ENCODE measurements at regions not wholly inside any gene's neighbourhood (a gene's known extent, or its start where the extent isn't known, plus 50 kb on each side); places are given as distances from the start of the nearest gene placed in this dataset.
"Not testable (repeated sequence)": the region's sequence is repeated elsewhere in the genome, so short reads cannot be mapped to it uniquely, and the experiment has no call there.

- no peak for DNase-seq (ENCODE audit: low read depth)
Observed at GRCh38 chr3:176190755-176191154, 1006.5 kb downstream of the TBL1XR1 start.

DNA sequence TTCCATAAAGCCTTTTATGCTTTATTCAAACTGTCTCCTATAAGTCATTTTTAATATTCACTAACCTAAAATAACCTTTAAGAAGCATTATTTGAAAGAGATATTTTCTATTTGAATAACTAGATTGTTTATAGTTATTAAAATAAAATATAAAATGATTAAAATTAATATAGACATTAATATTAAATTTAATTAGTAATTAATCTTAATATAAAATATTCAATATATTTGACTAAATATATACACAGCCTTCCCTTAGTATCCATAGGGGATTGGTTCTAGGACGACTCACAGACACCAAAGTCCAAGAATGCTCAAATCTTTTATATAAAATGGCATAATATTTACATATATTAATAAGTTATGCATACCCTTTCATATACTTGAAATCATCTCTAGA is 1014.1 kb downstream of the TBL1XR1 start:
- DNase-seq (ENCODE audit: low read depth): no peak

- no peak for DNase-seq (ENCODE audit: low read depth)
Observed at GRCh38 chr3:176174060-176174459, 1023.2 kb downstream of the TBL1XR1 start.

GRCh38 chr3:176172492-176172891 is 1024.8 kb downstream of the TBL1XR1 start:
- DNase-seq (ENCODE audit: low read depth): no peak

GRCh38 chr3:176167272-176167671 is 1030.0 kb downstream of the TBL1XR1 start:
- DNase-seq (ENCODE audit: low read depth): no peak

GRCh38 chr3:176160997-176161396 is 1036.3 kb downstream of the TBL1XR1 start:
- DNase-seq (ENCODE audit: low read depth): no peak

DNA sequence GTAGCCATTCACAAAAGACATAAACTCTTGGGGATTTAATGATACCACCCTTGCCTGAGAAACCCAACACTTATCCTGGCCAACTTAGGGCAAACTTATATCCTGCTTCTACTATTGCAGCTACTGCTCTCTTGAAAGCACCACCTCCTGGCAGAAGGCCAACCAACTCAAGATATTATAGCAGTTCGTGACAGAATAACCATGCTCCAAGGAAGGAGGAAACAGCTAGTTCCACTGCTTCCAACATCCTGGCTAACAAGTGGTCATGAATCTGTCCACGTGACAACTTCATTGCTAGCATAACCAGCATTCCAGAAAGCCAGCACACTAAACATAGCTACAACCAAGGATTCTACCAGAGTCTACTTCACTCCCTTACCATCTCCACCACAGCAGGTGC is 1037.5 kb downstream of the TBL1XR1 start:
- no peak for DNase-seq (ENCODE audit: low read depth)

DNA sequence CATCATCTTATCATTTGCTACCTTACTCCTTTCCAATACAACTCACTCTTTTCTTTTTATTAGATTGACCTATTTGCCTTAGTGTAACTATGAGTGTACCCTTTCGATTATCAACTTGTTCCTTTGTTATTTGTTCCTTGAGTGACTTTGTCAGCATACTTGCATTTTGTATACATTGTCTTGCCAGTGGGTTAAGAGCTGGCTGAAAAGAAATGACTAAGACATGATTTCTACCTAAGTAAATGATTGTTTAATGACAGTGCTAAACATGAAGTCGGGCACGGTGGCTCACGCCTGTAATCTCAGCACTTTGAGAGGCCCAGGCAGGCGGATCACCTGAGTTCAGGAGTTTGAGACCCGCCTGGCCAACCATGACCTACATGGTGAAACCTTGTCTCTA is 1042.3 kb downstream of the TBL1XR1 start:
- DNase-seq (ENCODE audit: low read depth): no peak

DNA sequence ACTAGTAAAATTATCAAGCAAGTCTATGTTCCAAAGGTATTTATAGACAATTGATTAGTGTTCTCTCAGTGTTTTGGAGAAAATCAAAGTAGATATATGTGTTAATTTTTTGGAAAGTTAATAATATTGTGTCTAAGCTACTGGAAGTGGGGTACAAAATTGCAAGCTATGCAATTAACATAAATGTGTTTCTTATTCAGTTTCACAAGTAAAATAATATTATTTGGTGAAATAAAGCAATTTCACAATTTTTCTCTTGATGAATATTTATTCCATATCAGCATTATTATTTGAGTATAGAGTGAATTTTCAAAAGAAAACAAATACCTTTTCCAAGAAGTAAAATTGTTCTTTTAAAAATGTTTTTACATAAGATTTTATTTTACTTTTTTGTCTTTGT is 1047.7 kb downstream of the TBL1XR1 start:
- DNase-seq (ENCODE audit: low read depth): no peak

GRCh38 chr3:176147251-176147650 is 1050.0 kb downstream of the TBL1XR1 start:
- DNase-seq (ENCODE audit: low read depth): no peak

- no peak for DNase-seq (ENCODE audit: low read depth)
Observed at GRCh38 chr3:176141837-176142236, 1055.4 kb downstream of the TBL1XR1 start.

- DNase-seq (ENCODE audit: low read depth): no peak
Observed at GRCh38 chr3:176120507-176120906, 1076.8 kb downstream of the TBL1XR1 start.

- no peak for DNase-seq (ENCODE audit: low read depth)
Observed at GRCh38 chr3:176119826-176120225, 1077.5 kb downstream of the TBL1XR1 start.

DNA sequence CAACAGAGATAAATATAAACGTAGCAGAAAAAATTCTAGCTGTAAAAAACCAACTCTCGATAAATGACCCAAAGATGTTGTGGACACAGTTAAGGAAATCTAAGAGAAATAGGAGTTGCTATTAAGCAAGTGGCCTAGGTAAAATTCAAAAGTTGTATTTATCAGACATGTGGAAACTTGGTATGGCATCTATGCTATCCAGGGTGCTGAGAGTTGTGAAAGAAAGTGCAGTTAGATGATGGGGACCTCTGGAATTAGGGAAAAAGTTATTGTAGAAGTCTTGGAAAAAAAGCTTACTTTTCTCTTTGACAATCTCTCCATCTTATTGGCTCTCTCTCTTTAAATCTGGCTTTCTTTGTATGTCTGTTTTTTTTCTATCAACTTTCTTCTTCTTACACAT is 1090.9 kb downstream of the TBL1XR1 start:
- DNase-seq (ENCODE audit: low read depth): no peak

DNA sequence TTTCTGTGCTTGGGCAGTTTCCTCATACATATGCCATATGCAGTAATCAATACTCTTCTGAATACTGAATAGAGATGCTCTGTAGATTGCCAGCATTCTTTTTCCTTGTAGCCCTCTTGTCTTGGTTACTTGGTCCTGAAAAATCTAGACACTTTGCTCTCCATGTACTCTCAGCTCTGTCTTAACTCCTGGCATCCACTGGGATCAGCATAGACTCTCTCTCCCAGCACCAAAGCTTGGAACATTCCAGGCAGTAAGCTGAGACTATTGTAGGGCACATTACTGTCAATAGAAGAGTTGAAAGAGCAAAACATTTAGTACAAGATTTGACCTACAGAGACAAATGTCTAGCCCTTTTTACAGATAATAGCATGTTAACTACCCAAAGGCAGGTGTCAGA is 1100.3 kb downstream of the TBL1XR1 start:
- no peak for DNase-seq (ENCODE audit: low read depth)

DNA sequence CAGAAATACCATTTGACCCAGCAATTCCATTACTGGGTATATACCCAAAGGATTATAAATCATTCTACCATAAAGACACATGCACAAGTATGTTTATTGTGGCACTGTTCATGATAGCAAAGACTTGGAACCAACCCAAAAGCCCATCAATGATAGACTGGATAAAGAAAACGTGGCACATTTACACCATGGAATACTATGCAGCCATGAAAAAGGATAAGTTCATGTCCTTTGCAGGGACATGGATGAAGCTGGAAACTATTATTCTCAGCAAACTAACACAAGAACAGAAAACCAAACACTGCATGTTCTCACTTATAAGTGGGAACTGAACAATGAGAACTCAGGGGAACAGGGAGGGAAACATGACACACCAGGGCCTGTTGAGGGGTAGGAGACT is 1103.4 kb downstream of the TBL1XR1 start:
- not testable (repeated sequence) for DNase-seq (ENCODE audit: low read depth)

- DNase-seq (ENCODE audit: low read depth): no peak
Observed at GRCh38 chr3:176090727-176091126, 1106.6 kb downstream of the TBL1XR1 start.

DNA sequence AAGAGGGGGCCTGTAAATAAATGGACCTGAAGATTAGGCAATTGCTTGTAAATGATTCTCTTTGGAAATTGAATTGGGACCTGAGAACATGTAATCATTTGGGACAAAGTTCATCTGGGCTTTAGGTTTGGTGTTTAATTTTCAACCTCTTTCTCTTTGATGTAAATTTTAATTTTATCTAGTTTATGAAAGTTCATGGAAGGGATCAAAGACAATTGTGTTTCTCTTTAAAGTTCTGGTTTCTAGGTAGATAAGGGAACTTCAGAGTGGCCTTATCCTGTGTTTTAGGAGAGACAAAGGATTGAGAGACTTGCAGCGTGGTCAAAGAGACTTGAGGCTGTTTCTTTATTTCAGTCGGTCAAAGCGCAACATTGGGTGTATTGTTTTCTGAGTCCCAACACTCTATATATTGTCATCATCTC is 1108.3 kb downstream of the TBL1XR1 start:
- DNase-seq (ENCODE audit: low read depth): no peak

GRCh38 chr3:176087066-176087697 is 1110.1 kb downstream of the TBL1XR1 start:
- DNase-seq (ENCODE audit: low read depth): no peak

DNA sequence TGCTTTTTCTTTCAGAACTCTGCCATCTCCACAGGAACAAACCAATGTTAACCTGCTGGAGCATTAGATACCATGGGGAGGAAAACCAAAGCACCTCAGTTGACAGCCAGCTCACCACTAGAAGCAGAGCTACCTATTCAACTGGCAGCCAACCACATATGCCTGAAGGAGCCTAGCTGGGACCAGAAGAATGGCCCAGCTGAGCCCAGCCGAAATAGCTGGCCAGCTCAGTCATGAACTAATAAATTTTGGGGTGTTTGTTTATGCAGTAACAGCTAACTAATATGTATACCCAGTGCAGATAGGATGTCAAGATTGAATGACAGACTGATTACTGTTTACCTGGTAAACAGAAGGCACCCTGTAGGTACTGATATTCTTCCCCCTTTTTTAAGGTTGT is 1117.5 kb downstream of the TBL1XR1 start:
- DNase-seq (ENCODE audit: low read depth): no peak

DNA sequence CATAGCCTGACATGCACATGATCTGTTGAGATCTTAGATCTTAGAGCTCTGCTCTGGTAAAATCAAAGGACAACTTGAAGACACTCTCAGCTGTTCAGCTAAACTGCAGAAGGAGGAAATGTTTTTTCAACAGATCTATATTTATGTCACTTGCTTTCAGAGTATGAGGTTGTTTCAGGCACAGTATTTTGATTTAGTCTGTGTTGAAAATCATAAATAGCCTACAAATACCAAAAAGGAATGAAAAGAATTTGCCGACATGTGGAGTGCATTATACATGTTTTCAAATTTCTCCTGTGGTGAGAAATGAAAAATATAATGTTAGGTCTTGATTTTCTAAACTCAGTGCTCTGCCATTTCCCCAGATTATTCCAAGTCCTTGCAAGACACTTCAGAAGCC is 1118.4 kb downstream of the TBL1XR1 start:
- no peak for DNase-seq (ENCODE audit: low read depth)

DNA sequence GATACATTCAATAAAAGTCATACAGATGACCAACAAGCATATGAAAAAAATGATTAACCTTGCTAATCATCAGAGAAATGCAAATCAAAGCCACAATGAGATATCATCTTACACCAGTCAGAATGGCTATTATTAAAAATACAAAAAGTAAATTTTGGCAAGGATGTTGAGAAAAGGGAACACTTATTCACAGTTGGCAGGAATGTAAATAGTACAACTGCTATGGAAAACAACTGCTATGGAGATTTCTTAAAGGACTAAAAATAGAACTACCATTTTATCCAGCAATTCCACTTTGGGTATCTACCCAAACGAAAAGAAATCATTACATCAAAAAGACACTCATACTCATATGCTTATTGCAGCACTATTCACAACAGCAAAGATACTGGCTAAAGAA is 1121.8 kb downstream of the TBL1XR1 start:
- no peak for DNase-seq (ENCODE audit: low read depth)

GRCh38 chr3:176075046-176075445 is 1122.2 kb downstream of the TBL1XR1 start:
- no peak for DNase-seq (ENCODE audit: low read depth)

GRCh38 chr3:176074096-176074495 is 1123.2 kb downstream of the TBL1XR1 start:
- no peak for DNase-seq (ENCODE audit: low read depth)

DNA sequence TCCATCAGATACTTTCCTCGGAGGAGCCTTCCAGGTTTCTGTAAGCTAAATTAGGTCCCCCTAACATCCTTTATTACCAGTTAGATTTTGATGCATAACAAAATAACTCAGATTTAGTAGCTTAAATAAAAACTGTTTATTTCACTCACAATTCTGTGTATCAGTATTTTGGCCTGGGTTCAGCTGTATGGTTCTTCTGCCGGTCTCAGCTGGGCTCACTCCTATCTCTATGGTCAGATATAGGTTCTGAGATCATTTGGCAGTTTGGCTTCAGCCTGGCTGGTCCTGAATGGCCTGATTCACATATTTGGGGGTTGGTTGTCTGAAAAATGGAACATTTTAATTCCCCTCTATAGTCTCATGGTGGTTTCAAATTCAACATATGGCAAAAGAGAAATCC is 1125.3 kb downstream of the TBL1XR1 start:
- DNase-seq (ENCODE audit: low read depth): no peak
